ENCODE measurements at regions not wholly inside any gene's neighbourhood (a gene's known extent, or its start where the extent isn't known, plus 50 kb on each side); places are given as distances from the start of the nearest gene placed in this dataset.

GRCh38 chr1:68889471-68889870 lies 392.6 kb upstream of the DEPDC1 start:
- Histone ChIP-seq H3K4me3 (ENCODE audit: low read length in 3 of 3) (no peak overlapping the region), H3K27ac (ENCODE audit: low read depth in 2 of 2, low read length in 2 of 2) (no peak overlapping the region), H3K27me3 (ENCODE audit: control insufficient read depth, insufficient read depth, low read length) (no peaks in the 10 kb centered on the region), H3K36me3 (ENCODE audit: control insufficient read depth in 2 of 3, insufficient read depth in 3 of 3, low read length in 3 of 3) (no peaks in the 10 kb centered on the region), H3K4me1 (ENCODE audit: control insufficient read depth in 2 of 3, insufficient read depth in 2 of 3, low read depth in 1 of 3, low read length in 3 of 3) (no peaks in the 10 kb centered on the region), H3K9ac (ENCODE audit: low read length in 3 of 3) (no peak overlapping the region), H3K9me3 (ENCODE audit: control insufficient read depth in 2 of 3, insufficient read depth in 1 of 3, low read length in 3 of 3) (no peaks in the 10 kb centered on the region)
- no peak for FAIRE-seq
- intact Hi-C loops (cut with DNase I), result no loop called here
- DNase-seq, result no peak
- TF ChIP-seq CTCF (IDR thresholded peaks at IDR 0.05; ENCODE audit: borderline replicate concordance, extremely low read depth, insufficient read depth), result no peak

GRCh38 chr1:68890736-68891135 lies 393.9 kb upstream of the DEPDC1 start:
- DNase-seq, result no peak
- no peaks in the 10 kb centered on the region for H3K9me3 ChIP-seq (ENCODE audit: control insufficient read depth in 2 of 3, insufficient read depth in 1 of 3, low read length in 3 of 3)
- H3K36me3 ChIP-seq (ENCODE audit: control insufficient read depth in 2 of 3, insufficient read depth in 3 of 3, low read length in 3 of 3), result no peaks in the 10 kb centered on the region
- no peak overlapping the region for H3K4me3 ChIP-seq (ENCODE audit: low read length in 3 of 3)
- no peak overlapping the region for H3K27ac ChIP-seq (ENCODE audit: low read depth in 2 of 2, low read length in 2 of 2)
- intact Hi-C loops (cut with DNase I), result no loop called here
- H3K9ac ChIP-seq (ENCODE audit: low read length in 3 of 3), result no peak overlapping the region
- FAIRE-seq, result no peak
- no peaks in the 10 kb centered on the region for H3K27me3 ChIP-seq (ENCODE audit: control insufficient read depth, insufficient read depth, low read length)
- H3K4me1 ChIP-seq (ENCODE audit: control insufficient read depth in 2 of 3, insufficient read depth in 2 of 3, low read depth in 1 of 3, low read length in 3 of 3), result no peaks in the 10 kb centered on the region
- no peak for TF ChIP-seq CTCF (IDR thresholded peaks at IDR 0.05; ENCODE audit: borderline replicate concordance, extremely low read depth, insufficient read depth)

GRCh38 chr1:68904477-68904876 lies 407.6 kb upstream of the DEPDC1 start:
- no peaks in the 10 kb centered on the region for H3K4me1 ChIP-seq (ENCODE audit: control insufficient read depth in 2 of 3, insufficient read depth in 2 of 3, low read depth in 1 of 3, low read length in 3 of 3)
- H3K9me3 ChIP-seq (ENCODE audit: control insufficient read depth in 2 of 3, insufficient read depth in 1 of 3, low read length in 3 of 3), result no peaks in the 10 kb centered on the region
- TF ChIP-seq CTCF (IDR thresholded peaks at IDR 0.05; ENCODE audit: borderline replicate concordance, extremely low read depth, insufficient read depth), result no peak
- H3K9ac ChIP-seq (ENCODE audit: low read length in 3 of 3), result no peak overlapping the region
- intact Hi-C loops (cut with DNase I), result no loop called here
- no peak overlapping the region for H3K4me3 ChIP-seq (ENCODE audit: low read length in 3 of 3)
- FAIRE-seq (no peak), DNase-seq (no peak)
- H3K27me3 ChIP-seq (ENCODE audit: control insufficient read depth, insufficient read depth, low read length), result no peaks in the 10 kb centered on the region
- no peak overlapping the region for H3K27ac ChIP-seq (ENCODE audit: low read depth in 2 of 2, low read length in 2 of 2)
- H3K36me3 ChIP-seq (ENCODE audit: control insufficient read depth in 2 of 3, insufficient read depth in 3 of 3, low read length in 3 of 3), result no peaks in the 10 kb centered on the region

GRCh38 chr1:68906431-68906830 lies 409.5 kb upstream of the DEPDC1 start:
- peaks cover 0 to 3% (median 0%) of the 10 kb centered on the region in 3 donors for H3K9me3 ChIP-seq (ENCODE audit: control insufficient read depth in 2 of 3, insufficient read depth in 1 of 3, low read length in 3 of 3)
- TF ChIP-seq CTCF (IDR thresholded peaks at IDR 0.05; ENCODE audit: borderline replicate concordance, extremely low read depth, insufficient read depth), result no peak
- no peaks in the 10 kb centered on the region for H3K4me1 ChIP-seq (ENCODE audit: control insufficient read depth in 2 of 3, insufficient read depth in 2 of 3, low read depth in 1 of 3, low read length in 3 of 3)
- intact Hi-C loops (cut with DNase I), result no loop called here
- H3K4me3 ChIP-seq (ENCODE audit: low read length in 3 of 3), result no peak overlapping the region
- H3K36me3 ChIP-seq (ENCODE audit: control insufficient read depth in 2 of 3, insufficient read depth in 3 of 3, low read length in 3 of 3), result no peaks in the 10 kb centered on the region
- FAIRE-seq (no peak), DNase-seq (no peak)
- no peak overlapping the region for H3K27ac ChIP-seq (ENCODE audit: low read depth in 2 of 2, low read length in 2 of 2)
- no peaks in the 10 kb centered on the region for H3K27me3 ChIP-seq (ENCODE audit: control insufficient read depth, insufficient read depth, low read length)
- no peak overlapping the region for H3K9ac ChIP-seq (ENCODE audit: low read length in 3 of 3)

Data from kidney (tissue), 13 donors.